Mesothelial cell of epicardium (in vitro differentiated cells): ENCODE measurements at regions not wholly inside any gene's neighbourhood (a gene's known extent, or its start where the extent isn't known, plus 50 kb on each side); places are given as distances from the start of the nearest gene placed in this dataset.

ENCODE experiments used
- DNase-seq, 2 experiments: peaks; one replicate each; pipeline ENCODE4 v3.0.0; 2021; ENCODE audit warnings: low spot score in 2 of 2; ENCODE audit not compliant: unreplicated experiment in 2 of 2
- H3K27ac Mint-ChIP-seq: 2 replicates; pipeline ENCODE4 v1.8.0; 2021; ENCODE audit warnings: mixed read lengths
- H3K27me3 Mint-ChIP-seq: 2 replicates; pipeline ENCODE4 v1.8.0; 2021; ENCODE audit warnings: low read depth, mixed read lengths
- H3K36me3 Mint-ChIP-seq: 2 replicates; pipeline ENCODE4 v1.8.0; 2021; ENCODE audit warnings: mixed read lengths
- H3K4me1 Mint-ChIP-seq: 2 replicates; pipeline ENCODE4 v1.8.0; 2021; ENCODE audit warnings: mixed read lengths
- H3K4me3 Mint-ChIP-seq: 2 replicates; pipeline ENCODE4 v1.8.0; 2021; ENCODE audit warnings: mild to moderate bottlenecking, moderate library complexity, mixed read lengths
- H3K9me3 Mint-ChIP-seq: 2 replicates; pipeline ENCODE4 v1.8.0; 2021; ENCODE audit warnings: mixed read lengths
- TF ChIP-seq, protein P1 (sequence below): fragments of 200-600 bp; sonication (generic); IDR thresholded peaks from one replicate; pipeline ENCODE4 v1.5.0; 2021; ENCODE audit warnings: antibody characterized with exemption; ENCODE audit not compliant: unreplicated experiment

DNA sequence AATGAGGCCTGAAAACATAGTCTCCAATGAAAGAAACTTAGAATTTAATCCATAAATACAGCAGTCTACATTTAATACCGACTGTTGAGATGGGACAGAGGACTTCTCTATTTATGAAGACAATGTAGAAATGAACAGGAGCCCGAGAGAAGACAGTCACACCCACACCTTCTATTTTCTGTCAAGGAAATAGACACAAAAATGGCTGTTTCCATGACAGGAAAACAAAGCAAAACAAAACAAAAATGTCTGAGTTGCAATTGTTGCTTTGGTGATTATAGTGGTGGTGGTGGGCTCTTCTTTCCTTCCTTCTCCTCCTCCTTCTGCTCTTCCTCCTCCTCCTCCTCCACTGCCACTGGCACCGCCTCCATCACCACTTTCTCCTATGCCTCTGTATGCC is 72.3 kb upstream of the CCDC68 start:
- no peak overlapping the region for H3K27ac Mint-ChIP-seq
- TF ChIP-seq, protein P1, sequence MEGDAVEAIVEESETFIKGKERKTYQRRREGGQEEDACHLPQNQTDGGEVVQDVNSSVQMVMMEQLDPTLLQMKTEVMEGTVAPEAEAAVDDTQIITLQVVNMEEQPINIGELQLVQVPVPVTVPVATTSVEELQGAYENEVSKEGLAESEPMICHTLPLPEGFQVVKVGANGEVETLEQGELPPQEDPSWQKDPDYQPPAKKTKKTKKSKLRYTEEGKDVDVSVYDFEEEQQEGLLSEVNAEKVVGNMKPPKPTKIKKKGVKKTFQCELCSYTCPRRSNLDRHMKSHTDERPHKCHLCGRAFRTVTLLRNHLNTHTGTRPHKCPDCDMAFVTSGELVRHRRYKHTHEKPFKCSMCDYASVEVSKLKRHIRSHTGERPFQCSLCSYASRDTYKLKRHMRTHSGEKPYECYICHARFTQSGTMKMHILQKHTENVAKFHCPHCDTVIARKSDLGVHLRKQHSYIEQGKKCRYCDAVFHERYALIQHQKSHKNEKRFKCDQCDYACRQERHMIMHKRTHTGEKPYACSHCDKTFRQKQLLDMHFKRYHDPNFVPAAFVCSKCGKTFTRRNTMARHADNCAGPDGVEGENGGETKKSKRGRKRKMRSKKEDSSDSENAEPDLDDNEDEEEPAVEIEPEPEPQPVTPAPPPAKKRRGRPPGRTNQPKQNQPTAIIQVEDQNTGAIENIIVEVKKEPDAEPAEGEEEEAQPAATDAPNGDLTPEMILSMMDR: no peak
- no peak for DNase-seq
- no peak overlapping the region for H3K4me3 Mint-ChIP-seq
- H3K4me1 Mint-ChIP-seq: no peaks in the 10 kb centered on the region
- H3K27me3 Mint-ChIP-seq: peaks cover 3% of the 10 kb centered on the region
- H3K36me3 Mint-ChIP-seq: no peaks in the 10 kb centered on the region
- H3K9me3 Mint-ChIP-seq: no peaks in the 10 kb centered on the region

GRCh38 chr18:55031164-55031563 is 71.9 kb upstream of the CCDC68 start:
- H3K27me3 Mint-ChIP-seq: peaks cover 3% of the 10 kb centered on the region
- no peak overlapping the region for H3K27ac Mint-ChIP-seq
- TF ChIP-seq, protein P1: no peak
- no peak for DNase-seq
- no peaks in the 10 kb centered on the region for H3K4me1 Mint-ChIP-seq
- no peaks in the 10 kb centered on the region for H3K9me3 Mint-ChIP-seq
- H3K36me3 Mint-ChIP-seq: no peaks in the 10 kb centered on the region
- H3K4me3 Mint-ChIP-seq: no peak overlapping the region

DNA sequence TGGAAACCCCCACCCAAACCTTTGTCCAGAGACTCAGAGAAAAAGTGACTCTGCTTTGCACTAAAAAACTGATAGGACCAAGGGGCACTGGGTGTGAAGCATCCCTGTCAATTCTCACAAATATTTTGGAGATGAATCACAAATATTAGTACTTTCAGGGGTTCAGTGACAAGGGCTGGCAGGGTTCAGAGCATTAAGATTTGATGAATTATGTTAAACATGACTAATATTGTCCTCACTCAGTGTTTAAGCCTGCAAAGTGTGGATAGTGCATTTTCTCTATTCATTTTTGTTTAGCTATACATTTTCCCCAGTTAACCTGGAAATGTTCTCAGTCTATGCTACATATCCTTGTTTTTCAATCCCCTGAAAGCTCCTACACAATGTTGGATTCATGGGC is 65.3 kb upstream of the CCDC68 start:
- no peaks in the 10 kb centered on the region for H3K27me3 Mint-ChIP-seq
- TF ChIP-seq, protein P1: no peak
- H3K9me3 Mint-ChIP-seq: no peaks in the 10 kb centered on the region
- no peak overlapping the region for H3K4me3 Mint-ChIP-seq
- H3K36me3 Mint-ChIP-seq: no peaks in the 10 kb centered on the region
- no peak for DNase-seq
- H3K4me1 Mint-ChIP-seq: peaks cover 3% of the 10 kb centered on the region
- no peak overlapping the region for H3K27ac Mint-ChIP-seq

GRCh38 chr18:55018602-55019001 is 59.3 kb upstream of the CCDC68 start:
- no peaks in the 10 kb centered on the region for H3K36me3 Mint-ChIP-seq
- TF ChIP-seq, protein P1: no peak
- H3K9me3 Mint-ChIP-seq: peaks cover 4% of the 10 kb centered on the region
- H3K4me1 Mint-ChIP-seq: peaks cover 3% of the 10 kb centered on the region
- DNase-seq: no peak
- H3K4me3 Mint-ChIP-seq: no peak overlapping the region
- no peak overlapping the region for H3K27ac Mint-ChIP-seq
- no peaks in the 10 kb centered on the region for H3K27me3 Mint-ChIP-seq

- Mint-ChIP-seq H3K4me3 (no peak overlapping the region), H3K27me3 (no peaks in the 10 kb centered on the region), H3K4me1 (peaks cover 3% of the 10 kb centered on the region), H3K9me3 (peaks cover 4% of the 10 kb centered on the region), H3K27ac (no peak overlapping the region), H3K36me3 (no peaks in the 10 kb centered on the region)
- no peak for DNase-seq
- TF ChIP-seq, protein P1: no peak
Observed at GRCh38 chr18:55014095-55014494, 54.8 kb upstream of the CCDC68 start.

GRCh38 chr18:55013685-55014084 is 54.4 kb upstream of the CCDC68 start:
- Mint-ChIP-seq H3K4me3 (no peak overlapping the region), H3K36me3 (no peaks in the 10 kb centered on the region), H3K4me1 (peaks cover 2% of the 10 kb centered on the region), H3K9me3 (peaks cover 4% of the 10 kb centered on the region), H3K27ac (no peak overlapping the region), H3K27me3 (no peaks in the 10 kb centered on the region)
- DNase-seq: no peak
- TF ChIP-seq, protein P1: no peak
